ENCODE measurements at regions not wholly inside any gene's neighbourhood (a gene's known extent, or its start where the extent isn't known, plus 50 kb on each side); places are given as distances from the start of the nearest gene placed in this dataset.

GRCh38 chr17:14016858-14017257 lies 52.4 kb upstream of the COX10 start:
- H3K27me3 ChIP-seq (ENCODE audit: control insufficient read depth in 2 of 2, insufficient read depth in 2 of 2, low read length in 2 of 2), result no peaks in the 10 kb centered on the region
- FAIRE-seq, result no peak
- H3K9ac ChIP-seq (replicated peaks; ENCODE audit: extremely low read depth, insufficient read depth, low read length), result no peak overlapping the region
- H3K27ac ChIP-seq (ENCODE audit: insufficient read depth, low read depth, low read length), result no peak overlapping the region
- CTCF ChIA-PET, result no interaction called here
- TF ChIP-seq MYC (IDR thresholded peaks at IDR 0.05; ENCODE audit: low read depth, low read length), result no peak
- TF ChIP-seq POLR2A (IDR thresholded peaks at IDR 0.05; ENCODE audit: low read depth, low read length), result no peak
- no peak for TF ChIP-seq FOS (IDR thresholded peaks at IDR 0.05; ENCODE audit: borderline replicate concordance, insufficient read depth, low read length)
- no peak for TF ChIP-seq GATA2 (IDR thresholded peaks at IDR 0.05; ENCODE audit: insufficient read depth, insufficient read length, low read depth, low read length)
- TF ChIP-seq MAX (IDR thresholded peaks at IDR 0.05; ENCODE audit: insufficient read depth, insufficient read length), result no peak
- TF ChIP-seq EZH2 (IDR thresholded peaks at IDR 0.05; ENCODE audit: borderline replicate concordance, low read depth, low read length, severe bottlenecking), result no peak
- no peak for TF ChIP-seq POLR2AphosphoS5 (IDR thresholded peaks at IDR 0.05; ENCODE audit: insufficient read depth, low read depth, low read length)
- TF ChIP-seq CTCF (IDR thresholded peaks at IDR 0.05; ENCODE audit: extremely low read depth in 1 of 2, insufficient read depth in 1 of 2, low read depth in 1 of 2, low read length in 2 of 2), result no peak
- TF ChIP-seq JUN (IDR thresholded peaks at IDR 0.05; ENCODE audit: borderline replicate concordance, insufficient read depth, insufficient read length, low read depth), result no peak
- no peak for DNase-seq (ENCODE audit: low read depth, low spot score)
- H3K4me1 ChIP-seq (ENCODE audit: control insufficient read depth, extremely low read depth, insufficient read depth, low read length), result no peaks in the 10 kb centered on the region
- no peak overlapping the region for H3K4me3 ChIP-seq (replicated peaks in 1 of 3; ENCODE audit: insufficient read depth in 1 of 3, low read depth in 1 of 3, low read length in 3 of 3)
- no peaks in the 10 kb centered on the region for H3K9me3 ChIP-seq (replicated peaks; ENCODE audit: control insufficient read depth, insufficient read depth, low read length)
- intact Hi-C loops (cut with micrococcal nuclease), result loop anchor here (10.0 kb wide), 1 partner anchor 288 kb away; the partner anchor contains the start of gene HS3ST3B1
- no peaks in the 10 kb centered on the region for H3K36me3 ChIP-seq (ENCODE audit: control insufficient read depth in 2 of 2, extremely low read depth in 1 of 2, insufficient read depth in 2 of 2, low read length in 2 of 2)
- dilution Hi-C loops (cut with MboI; ENCODE audit: extremely low pct_ligation_motif_present, low sequenced_read_pairs), result no loop called here
- no peak overlapping the region for H3K4me2 ChIP-seq (ENCODE audit: insufficient read depth, low read length)
- H3K79me2 ChIP-seq (ENCODE audit: control insufficient read depth, insufficient read depth, low read length), result no peaks in the 10 kb centered on the region
- POLR2A ChIA-PET, result no interaction called here
- no peak overlapping the region for H2AFZ ChIP-seq (ENCODE audit: low read depth, low read length)
- no peaks in the 10 kb centered on the region for H4K20me1 ChIP-seq (replicated peaks; ENCODE audit: control insufficient read depth, extremely low read depth, insufficient read depth, low read length)
- H3K9me1 ChIP-seq (replicated peaks; ENCODE audit: control insufficient read depth, extremely low read depth, insufficient read depth, low read length), result no peaks in the 10 kb centered on the region
- no TSS peak for BruUV-seq (replicated peaks)

All from endothelial cell of umbilical vein (primary cell).